Retina (tissue), 1 donor: ENCODE measurements at regions not wholly inside any gene's neighbourhood (a gene's known extent, or its start where the extent isn't known, plus 50 kb on each side); places are given as distances from the start of the nearest gene placed in this dataset.
"Not testable (repeated sequence)": the region's sequence is repeated elsewhere in the genome, so short reads cannot be mapped to it uniquely, and the experiment has no call there.

Experiments
- DNase-seq: peaks from one replicate; pipeline ENCODE4 v3.0.0-alpha.2; 2016

- peak; percentile 81 for DNase-seq
Observed at GRCh38 chr7:68684246-68684839, 913.9 kb upstream of the AUTS2 start.

GRCh38 chr7:68684996-68685395, 913.3 kb upstream of the AUTS2 start:
- peak; percentile 78 for DNase-seq

GRCh38 chr7:68688416-68689086, 909.7 kb upstream of the AUTS2 start:
- no peak for DNase-seq

DNA sequence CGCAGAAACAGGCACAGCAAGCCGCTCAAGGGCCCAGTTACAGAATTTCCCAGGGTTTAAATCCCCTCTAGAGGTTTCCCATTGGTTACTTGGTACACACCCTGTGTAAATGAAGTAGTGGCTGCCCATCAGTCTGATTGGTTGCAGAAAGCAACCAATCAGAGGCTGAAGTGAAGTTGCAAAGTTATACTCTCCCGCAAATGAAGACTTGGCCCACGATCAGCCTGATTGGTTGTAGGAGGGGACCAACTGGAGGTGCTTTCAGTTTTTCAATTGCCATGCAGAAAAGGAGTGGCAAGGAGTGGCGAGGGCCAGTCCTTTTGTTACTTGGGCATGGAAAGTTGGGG, 909.2 kb upstream of the AUTS2 start:
- DNase-seq, result no peak

DNA sequence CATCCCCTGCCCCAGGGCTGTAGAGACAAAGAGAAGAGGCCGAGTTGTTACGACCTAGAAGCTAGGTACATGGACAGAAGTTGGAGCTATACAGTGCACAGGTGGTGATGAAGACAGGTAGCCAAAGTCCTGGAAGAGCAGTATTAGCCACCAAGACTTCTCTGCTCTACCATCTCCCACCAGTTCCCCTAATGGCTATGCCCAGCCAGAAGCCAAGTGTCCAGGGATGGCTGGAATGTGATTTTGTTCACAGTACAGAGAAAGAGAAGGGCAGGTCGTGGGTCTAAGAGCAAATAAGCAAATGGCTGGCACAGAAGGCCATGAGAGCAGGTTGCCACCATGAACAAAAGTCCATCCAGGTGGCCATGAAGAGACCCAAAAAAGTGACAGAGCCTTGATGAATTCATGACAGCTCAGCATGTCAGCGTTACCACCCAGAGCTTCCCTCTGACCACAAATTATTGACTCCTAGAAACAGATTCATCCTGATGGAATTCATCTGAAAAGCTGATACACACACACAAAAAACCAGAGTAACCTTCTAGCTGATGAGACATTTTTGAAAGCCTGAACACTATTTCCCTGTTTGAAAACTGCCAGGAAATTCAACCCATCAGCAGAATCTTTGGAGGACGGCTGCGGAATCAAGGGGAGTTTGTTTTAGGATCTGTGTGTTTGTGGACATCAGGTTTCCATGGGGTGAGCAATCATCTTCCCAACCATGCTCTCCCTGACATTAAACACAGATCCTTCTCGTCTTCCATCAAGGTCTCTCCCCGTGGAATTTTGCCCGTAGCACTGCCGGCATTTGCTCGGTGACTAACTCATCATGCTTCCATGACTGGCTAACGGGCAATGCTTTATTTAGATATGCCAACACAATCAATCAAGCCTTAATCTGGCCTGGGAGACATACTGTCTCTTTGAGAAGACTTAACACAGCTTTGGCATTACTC, 906.7 kb upstream of the AUTS2 start:
- no peak for DNase-seq

GRCh38 chr7:68692511-68692910, 905.8 kb upstream of the AUTS2 start:
- DNase-seq, result no peak

GRCh38 chr7:68694656-68695055, 903.6 kb upstream of the AUTS2 start:
- no peak for DNase-seq

GRCh38 chr7:68697796-68698280, 900.4 kb upstream of the AUTS2 start:
- DNase-seq, result peak; percentile 37

DNA sequence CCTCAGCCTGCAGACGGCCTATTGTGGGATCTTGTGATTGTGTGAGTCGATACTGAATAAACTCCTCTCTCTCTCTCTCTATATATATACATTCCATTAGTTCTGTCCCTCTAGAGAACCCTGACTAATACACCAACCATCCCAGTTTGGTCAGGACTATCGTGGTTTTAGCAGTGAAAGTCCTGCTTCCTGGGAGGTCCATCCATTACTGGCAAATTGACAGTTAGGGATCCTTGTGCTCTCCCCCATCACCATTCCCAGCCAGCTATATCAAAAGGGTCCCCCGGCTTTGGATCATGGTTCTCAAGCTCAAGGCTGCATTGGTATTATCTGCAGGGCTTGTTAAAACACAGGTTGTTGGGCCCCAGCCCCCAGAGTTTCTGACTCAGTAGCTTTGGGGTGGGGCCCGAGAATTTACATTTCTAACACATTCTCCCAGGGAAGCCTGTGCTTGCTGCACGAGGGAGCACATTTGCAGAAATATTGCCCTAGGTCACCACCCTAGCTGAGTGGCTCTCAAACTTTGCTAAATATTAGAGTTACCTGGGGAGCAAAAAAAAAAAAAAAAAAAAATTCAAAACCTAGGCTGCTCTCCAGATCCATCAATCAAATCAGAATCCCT, 899.1 kb upstream of the AUTS2 start:
- no peak for DNase-seq

GRCh38 chr7:68700414-68700813, 897.9 kb upstream of the AUTS2 start:
- no peak for DNase-seq

DNA sequence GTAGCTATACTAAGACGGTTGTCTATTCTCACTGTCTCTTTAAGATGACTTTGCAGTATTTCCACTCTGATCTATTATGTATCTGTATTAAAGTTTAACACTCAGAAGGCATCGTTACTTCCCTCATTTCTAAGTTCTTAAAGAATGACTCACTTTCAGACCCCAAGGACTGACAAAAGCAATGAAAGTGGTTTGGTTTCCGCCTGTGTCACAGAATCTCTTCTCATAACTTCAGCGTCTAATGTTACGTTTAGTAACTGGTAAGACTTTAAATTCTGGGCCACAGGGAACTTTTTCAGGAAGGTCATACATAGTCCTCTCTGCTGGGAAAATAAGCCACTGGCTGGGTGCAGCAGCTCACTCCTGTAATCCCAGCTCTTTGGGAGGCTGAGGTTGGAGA, 892.0 kb upstream of the AUTS2 start:
- DNase-seq, result no peak

- no peak for DNase-seq
Observed at GRCh38 chr7:68707159-68707558, 891.1 kb upstream of the AUTS2 start.

- DNase-seq, result no peak
Observed at GRCh38 chr7:68707958-68708357, 890.3 kb upstream of the AUTS2 start.

DNA sequence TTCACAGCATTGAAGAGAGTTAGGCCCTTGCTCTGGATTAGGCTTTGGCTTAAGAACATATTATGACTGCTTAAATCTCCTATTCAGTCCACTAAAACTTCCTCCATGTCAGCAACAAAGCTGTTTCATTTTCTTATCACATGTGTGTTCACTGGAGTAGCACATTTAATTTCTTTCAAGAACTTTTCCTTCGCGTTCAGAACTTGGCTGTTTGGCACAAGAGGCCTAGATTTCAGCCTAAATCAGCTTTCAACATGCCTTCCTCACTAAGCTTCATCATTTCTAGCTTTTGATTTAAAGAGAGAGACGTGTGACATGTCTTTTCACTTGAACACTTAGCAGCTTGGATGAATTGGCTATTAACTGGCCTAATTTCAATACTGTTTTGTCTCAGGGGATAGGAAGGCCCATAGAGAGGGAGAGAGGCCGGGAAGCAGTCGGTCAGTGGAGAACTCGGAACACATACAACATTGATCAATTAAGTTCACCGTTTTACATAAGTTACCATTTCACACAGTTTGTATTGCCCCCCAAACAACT, 885.2 kb upstream of the AUTS2 start:
- no peak for DNase-seq

- not testable (repeated sequence) for DNase-seq
Observed at GRCh38 chr7:68714135-68714534, 884.1 kb upstream of the AUTS2 start.

GRCh38 chr7:68715907-68716306, 882.4 kb upstream of the AUTS2 start:
- no peak for DNase-seq

DNA sequence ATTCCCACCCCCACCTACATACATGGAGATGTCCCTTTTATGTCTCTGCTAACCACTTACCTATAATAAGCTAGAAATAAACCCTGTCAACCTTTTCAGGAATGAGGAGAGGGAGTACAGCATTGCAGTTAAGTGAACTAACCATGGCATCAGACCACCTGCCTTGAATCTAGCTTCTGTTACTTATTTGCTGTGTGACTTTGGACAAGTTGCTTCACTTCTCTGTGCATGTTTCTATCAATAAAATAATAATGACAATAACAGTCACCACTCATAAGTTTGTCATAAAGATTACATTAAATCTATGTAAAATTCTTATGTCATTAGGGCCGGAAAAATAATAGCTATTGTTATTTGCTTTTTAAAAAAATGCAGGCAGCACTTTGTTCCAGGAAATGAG, 881.1 kb upstream of the AUTS2 start:
- no peak for DNase-seq

DNA sequence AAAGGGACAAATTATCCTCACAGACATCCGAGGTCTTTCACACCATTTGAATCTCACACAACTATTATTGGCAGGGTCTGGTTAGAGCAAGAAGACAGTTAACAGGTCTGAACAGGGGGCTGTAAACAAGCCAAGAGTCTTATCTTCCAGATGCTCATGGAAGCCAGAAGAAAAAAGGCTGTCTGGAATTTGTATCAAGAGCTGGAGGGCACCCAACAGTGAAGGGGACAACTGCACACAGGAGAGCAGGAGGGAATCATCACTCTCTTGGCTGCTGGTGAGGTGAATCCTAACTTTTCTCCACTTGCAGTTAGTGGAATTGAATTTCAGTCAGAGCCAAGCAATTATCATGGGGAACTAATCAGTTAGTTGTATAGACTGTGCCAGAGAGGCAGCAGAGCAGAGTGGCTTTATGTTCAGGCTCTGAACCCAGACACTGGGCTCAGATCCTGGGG, 880.2 kb upstream of the AUTS2 start:
- DNase-seq, result no peak

DNA sequence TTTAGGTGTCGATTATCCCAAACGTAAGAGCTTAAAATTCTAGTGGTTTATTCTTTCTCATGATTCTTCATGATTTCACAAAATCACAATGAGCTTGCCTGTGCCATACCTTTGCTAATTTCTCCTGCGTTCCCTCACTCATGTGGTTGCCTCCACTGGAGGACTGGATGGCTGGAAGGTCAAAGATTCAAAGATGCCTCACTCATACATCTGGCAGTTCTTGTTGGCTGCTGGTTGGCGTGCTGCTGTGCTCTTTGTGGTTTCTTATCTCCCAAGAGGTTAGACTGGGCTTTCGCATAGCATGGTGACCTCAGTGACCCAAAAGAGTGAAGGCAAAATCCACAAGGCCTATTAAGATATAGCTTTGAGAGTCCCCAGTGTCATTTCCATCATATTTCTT, 877.6 kb upstream of the AUTS2 start:
- DNase-seq, result no peak

DNA sequence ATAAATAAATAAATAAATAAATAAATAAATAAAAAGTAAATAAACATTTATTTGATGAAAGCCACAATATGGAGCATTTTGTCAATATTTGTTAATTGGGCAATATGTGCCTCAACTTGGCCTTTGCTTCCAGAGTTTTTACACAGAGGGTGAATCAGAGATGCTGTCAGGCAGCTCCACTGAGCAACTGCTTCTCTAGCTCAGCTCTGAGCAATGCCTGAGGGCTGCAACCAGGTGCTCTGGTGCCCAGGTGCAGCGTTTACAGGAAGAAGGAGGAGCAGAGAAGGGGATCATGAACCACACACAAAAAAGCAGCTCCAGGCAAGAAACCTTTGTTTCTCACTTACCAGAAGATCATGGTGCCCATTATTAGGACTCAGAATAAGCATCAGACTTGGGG, 876.2 kb upstream of the AUTS2 start:
- DNase-seq, result no peak

DNA sequence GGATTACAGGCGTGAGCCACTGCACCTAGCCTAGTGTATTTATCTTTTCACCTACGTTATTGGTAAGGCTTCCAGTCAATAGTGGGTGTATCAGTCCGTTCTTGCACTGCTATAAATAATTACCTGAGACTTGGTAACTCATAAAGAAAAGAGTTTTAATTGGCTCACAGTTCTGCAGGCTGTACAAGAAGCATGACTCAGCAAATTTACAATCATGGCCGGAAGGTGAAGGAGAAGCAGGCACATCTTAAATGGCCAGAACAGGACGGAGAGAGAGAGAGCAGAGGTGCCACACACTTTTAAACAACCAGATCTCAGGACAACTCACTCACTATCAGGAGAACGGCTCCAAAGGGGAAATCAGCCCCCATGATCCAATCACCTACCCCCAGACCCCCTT, 873.3 kb upstream of the AUTS2 start:
- no peak for DNase-seq

DNA sequence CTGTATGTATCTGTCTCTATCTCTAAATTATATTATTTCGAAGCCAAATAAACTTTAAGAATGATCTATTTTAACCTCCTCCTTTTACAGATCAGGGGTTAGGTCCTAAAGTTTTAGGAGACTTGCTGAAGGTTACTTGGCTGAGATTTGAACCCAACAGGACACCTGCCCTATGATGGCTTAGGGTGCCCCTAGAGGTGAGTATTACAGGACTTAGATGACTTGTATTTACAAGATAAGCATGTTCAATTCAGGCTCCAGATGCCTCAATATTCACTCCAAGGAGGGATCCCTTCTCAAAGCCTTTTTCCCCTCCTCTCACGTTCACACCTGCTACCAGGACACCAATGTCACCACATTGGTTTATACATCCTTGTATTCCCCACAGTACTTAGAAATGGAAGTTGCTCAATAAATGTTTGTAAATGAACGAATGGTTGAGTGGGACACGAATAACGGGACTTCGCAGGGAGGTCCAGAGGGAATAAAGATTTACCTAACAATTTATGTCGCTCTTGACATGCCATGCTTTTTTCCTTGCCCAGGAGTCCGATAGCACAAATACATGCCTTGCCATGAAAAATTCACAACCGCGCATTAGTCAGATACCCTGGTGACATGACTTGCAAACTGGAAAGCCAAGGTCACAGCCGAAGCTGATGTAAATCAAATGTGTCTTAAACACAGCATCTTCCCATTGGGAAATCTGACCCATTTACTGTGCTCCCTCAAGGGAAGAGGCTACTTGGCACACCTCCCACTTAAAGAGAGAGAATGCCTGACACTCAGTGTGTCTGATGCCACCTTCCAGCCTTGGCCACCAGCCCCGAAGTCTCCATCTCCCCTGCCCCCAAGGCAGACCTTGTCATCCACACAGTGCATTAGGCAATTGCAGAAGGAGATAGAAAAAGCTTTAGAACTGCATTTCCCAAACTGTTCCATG, 872.2 kb upstream of the AUTS2 start:
- peak; percentile 58 for DNase-seq
